IPS-15b (cell line): ENCODE measurements at regions not wholly inside any gene's neighbourhood (a gene's known extent, or its start where the extent isn't known, plus 50 kb on each side); places are given as distances from the start of the nearest gene placed in this dataset.

Experiments
- H3K27me3 ChIP-seq: one replicate; pipeline ENCODE4 v1.6.1; 2013; ENCODE audit warnings: low read length; ENCODE audit not compliant: control insufficient read depth, insufficient read depth
- H3K36me3 ChIP-seq: one replicate; pipeline ENCODE4 v1.6.1; 2013; ENCODE audit warnings: low read length; ENCODE audit not compliant: control insufficient read depth, insufficient read depth
- H3K4me1 ChIP-seq: one replicate; pipeline ENCODE4 v1.6.1; 2013; ENCODE audit warnings: mild to moderate bottlenecking, low read length; ENCODE audit not compliant: control insufficient read depth, insufficient read depth
- H3K4me3 ChIP-seq: one replicate; pipeline ENCODE4 v1.5.1; 2013; ENCODE audit warnings: low read depth, low read length
- H3K9ac ChIP-seq: one replicate; pipeline ENCODE4 v1.6.1; 2013; ENCODE audit warnings: low read depth, mild to moderate bottlenecking, low read length
- H3K9me3 ChIP-seq: one replicate; pipeline ENCODE4 v1.6.1; 2013; ENCODE audit warnings: mild to moderate bottlenecking, low read length; ENCODE audit not compliant: control insufficient read depth, insufficient read depth

- no peaks in the 10 kb centered on the region for H3K36me3 ChIP-seq
- H3K4me1 ChIP-seq, result no peaks in the 10 kb centered on the region
- H3K9ac ChIP-seq, result no peak overlapping the region
- no peaks in the 10 kb centered on the region for H3K27me3 ChIP-seq
- no peak overlapping the region for H3K4me3 ChIP-seq
- no peaks in the 10 kb centered on the region for H3K9me3 ChIP-seq
Observed at GRCh38 chr15:95409626-95410310, 920.7 kb upstream of the NR2F2 start.

- no peak overlapping the region for H3K4me3 ChIP-seq
- no peaks in the 10 kb centered on the region for H3K27me3 ChIP-seq
- H3K9ac ChIP-seq, result no peak overlapping the region
- H3K9me3 ChIP-seq, result no peaks in the 10 kb centered on the region
- H3K4me1 ChIP-seq, result no peaks in the 10 kb centered on the region
- no peaks in the 10 kb centered on the region for H3K36me3 ChIP-seq
Observed at GRCh38 chr15:95410757-95411156, 919.7 kb upstream of the NR2F2 start.

GRCh38 chr15:95416576-95416975 lies 913.9 kb upstream of the NR2F2 start:
- H3K4me1 ChIP-seq, result no peaks in the 10 kb centered on the region
- no peak overlapping the region for H3K9ac ChIP-seq
- H3K9me3 ChIP-seq, result no peaks in the 10 kb centered on the region
- H3K27me3 ChIP-seq, result no peaks in the 10 kb centered on the region
- H3K36me3 ChIP-seq, result no peaks in the 10 kb centered on the region
- no peak overlapping the region for H3K4me3 ChIP-seq

- Histone ChIP-seq H3K27me3 (no peaks in the 10 kb centered on the region), H3K4me3 (no peak overlapping the region), H3K9me3 (no peaks in the 10 kb centered on the region), H3K4me1 (no peaks in the 10 kb centered on the region), H3K9ac (no peak overlapping the region), H3K36me3 (no peaks in the 10 kb centered on the region)
Observed at GRCh38 chr15:95417761-95418160, 912.7 kb upstream of the NR2F2 start.

GRCh38 chr15:95422255-95422654 lies 908.2 kb upstream of the NR2F2 start:
- Histone ChIP-seq H3K4me3 (no peak overlapping the region), H3K4me1 (no peaks in the 10 kb centered on the region), H3K36me3 (no peaks in the 10 kb centered on the region), H3K9ac (no peak overlapping the region), H3K27me3 (no peaks in the 10 kb centered on the region), H3K9me3 (no peaks in the 10 kb centered on the region)

- Histone ChIP-seq H3K9ac (no peak overlapping the region), H3K4me1 (no peaks in the 10 kb centered on the region), H3K27me3 (no peaks in the 10 kb centered on the region), H3K4me3 (no peak overlapping the region), H3K36me3 (no peaks in the 10 kb centered on the region), H3K9me3 (no peaks in the 10 kb centered on the region)
Observed at GRCh38 chr15:95425859-95426258, 904.6 kb upstream of the NR2F2 start.

- Histone ChIP-seq H3K36me3 (no peaks in the 10 kb centered on the region), H3K27me3 (no peaks in the 10 kb centered on the region)
Observed at GRCh38 chr15:95429345-95429744, 901.2 kb upstream of the NR2F2 start.

GRCh38 chr15:95431518-95431917 lies 899.0 kb upstream of the NR2F2 start:
- no peaks in the 10 kb centered on the region for H3K36me3 ChIP-seq
- H3K4me1 ChIP-seq, result no peaks in the 10 kb centered on the region
- no peaks in the 10 kb centered on the region for H3K9me3 ChIP-seq
- no peak overlapping the region for H3K4me3 ChIP-seq
- H3K27me3 ChIP-seq, result no peaks in the 10 kb centered on the region
- H3K9ac ChIP-seq, result no peak overlapping the region

More at GRCh38 chr15:95429345-95429744, 901.2 kb upstream of the NR2F2 start:
- Histone ChIP-seq H3K9me3 (no peaks in the 10 kb centered on the region), H3K4me1 (no peaks in the 10 kb centered on the region), H3K4me3 (no peak overlapping the region), H3K9ac (no peak overlapping the region)

GRCh38 chr15:95432878-95433405 lies 897.6 kb upstream of the NR2F2 start:
- Histone ChIP-seq H3K9ac (no peak overlapping the region), H3K9me3 (no peaks in the 10 kb centered on the region), H3K4me1 (no peaks in the 10 kb centered on the region), H3K4me3 (no peak overlapping the region), H3K36me3 (no peaks in the 10 kb centered on the region), H3K27me3 (no peaks in the 10 kb centered on the region)

- Histone ChIP-seq H3K9me3 (no peaks in the 10 kb centered on the region), H3K27me3 (no peaks in the 10 kb centered on the region), H3K9ac (no peak overlapping the region), H3K36me3 (no peaks in the 10 kb centered on the region), H3K4me1 (no peaks in the 10 kb centered on the region), H3K4me3 (no peak overlapping the region)
Observed at GRCh38 chr15:95439922-95440376, 890.6 kb upstream of the NR2F2 start.

- H3K4me1 ChIP-seq, result no peaks in the 10 kb centered on the region
- no peaks in the 10 kb centered on the region for H3K9me3 ChIP-seq
- no peaks in the 10 kb centered on the region for H3K27me3 ChIP-seq
- no peak overlapping the region for H3K4me3 ChIP-seq
- H3K36me3 ChIP-seq, result no peaks in the 10 kb centered on the region
- H3K9ac ChIP-seq, result no peak overlapping the region
Observed at GRCh38 chr15:95440712-95441111, 889.8 kb upstream of the NR2F2 start.

- Histone ChIP-seq H3K9ac (no peak overlapping the region), H3K4me3 (no peak overlapping the region), H3K4me1 (no peaks in the 10 kb centered on the region), H3K36me3 (no peaks in the 10 kb centered on the region), H3K27me3 (no peaks in the 10 kb centered on the region), H3K9me3 (no peaks in the 10 kb centered on the region)
Observed at GRCh38 chr15:95442107-95442719, 888.3 kb upstream of the NR2F2 start.
